ENCODE measurements at regions not wholly inside any gene's neighbourhood (a gene's known extent, or its start where the extent isn't known, plus 50 kb on each side); places are given as distances from the start of the nearest gene placed in this dataset.

- no peak for DNase-seq
Observed at GRCh38 chr4:45776146-45776545, 347.7 kb downstream of the GABRG1 start.

- DNase-seq = no peak
Observed at GRCh38 chr4:45770958-45771357, 352.9 kb downstream of the GABRG1 start.

- no peak for DNase-seq
Observed at GRCh38 chr4:45765521-45765920, 358.3 kb downstream of the GABRG1 start.

- DNase-seq = no peak
Observed at GRCh38 chr4:45751877-45752530, 371.9 kb downstream of the GABRG1 start.

- DNase-seq = no peak
Observed at GRCh38 chr4:45750721-45751120, 373.1 kb downstream of the GABRG1 start.

GRCh38 chr4:45745741-45746140, 378.1 kb downstream of the GABRG1 start:
- no peak for DNase-seq

GRCh38 chr4:45741897-45742296, 382.0 kb downstream of the GABRG1 start:
- DNase-seq = no peak

GRCh38 chr4:45732161-45732560, 391.7 kb downstream of the GABRG1 start:
- no peak for DNase-seq

GRCh38 chr4:45716093-45716492, 407.8 kb downstream of the GABRG1 start:
- DNase-seq = no peak

GRCh38 chr4:45713996-45714395, 409.9 kb downstream of the GABRG1 start:
- no peak for DNase-seq

- no peak for DNase-seq
Observed at GRCh38 chr4:45701621-45702020, 422.2 kb downstream of the GABRG1 start.

GRCh38 chr4:45693746-45694145, 430.1 kb downstream of the GABRG1 start:
- DNase-seq = peak in 1 of 2 experiments; percentile 6

- DNase-seq = no peak
Observed at GRCh38 chr4:45692131-45692735, 431.6 kb downstream of the GABRG1 start.

GRCh38 chr4:45688341-45688740, 435.5 kb downstream of the GABRG1 start:
- DNase-seq = no peak

- no peak for DNase-seq
Observed at GRCh38 chr4:45679411-45679810, 444.4 kb downstream of the GABRG1 start.

- DNase-seq = no peak
Observed at GRCh38 chr4:45668128-45668527, 455.7 kb downstream of the GABRG1 start.

GRCh38 chr4:45663628-45664081, 460.2 kb downstream of the GABRG1 start:
- DNase-seq = no peak

GRCh38 chr4:45663003-45663402, 460.9 kb downstream of the GABRG1 start:
- no peak for DNase-seq

GRCh38 chr4:45661893-45662292, 462.0 kb downstream of the GABRG1 start:
- no peak for DNase-seq

- DNase-seq = no peak
Observed at GRCh38 chr4:45650545-45650944, 473.3 kb downstream of the GABRG1 start.

- DNase-seq = no peak
Observed at GRCh38 chr4:45648846-45649245, 475.0 kb downstream of the GABRG1 start.

- no peak for DNase-seq
Observed at GRCh38 chr4:45647823-45648222, 476.0 kb downstream of the GABRG1 start.

GRCh38 chr4:45646885-45647590, 476.8 kb downstream of the GABRG1 start:
- no peak for DNase-seq

- no peak for DNase-seq
Observed at GRCh38 chr4:45640281-45640680, 483.6 kb downstream of the GABRG1 start.
